Right lobe of liver (tissue), 4 donors: ENCODE measurements at regions not wholly inside any gene's neighbourhood (a gene's known extent, or its start where the extent isn't known, plus 50 kb on each side); places are given as distances from the start of the nearest gene placed in this dataset.

Experiments
- CTCF ChIP-seq, 4 donors: fragments of 200-600 bp in 3 of 4; fragments of 450-650 bp in 1 of 4; IDR thresholded peaks; one replicate each; pipeline versions ENCODE4 v1.5.1 to v1.8.0; 2016 to 2022; ENCODE audit warnings: antibody characterized with exemption in 4 of 4, mild to moderate bottlenecking in 2 of 4
- POLR2A ChIP-seq: fragments of 450-650 bp; IDR thresholded peaks from one replicate; pipeline ENCODE4 v1.6.1; 2017; ENCODE audit warnings: antibody characterized with exemption, mild to moderate bottlenecking
- donor health status: DM: no; HTN: no; CAD: no.
- donor health status: DM: no; HTN: no; CAD: no.
- donor health status: DM: no; HTN: yes; CAD: no.

- TF ChIP-seq CTCF (IDR thresholded peaks at IDR 0.05): no peak
- no peak for TF ChIP-seq POLR2A
Measured at GRCh38 chr5:7053528-7054209, 340.4 kb downstream of the TENT4A start.
